ENCODE measurements at regions not wholly inside any gene's neighbourhood (a gene's known extent, or its start where the extent isn't known, plus 50 kb on each side); places are given as distances from the start of the nearest gene placed in this dataset.
"Not testable (repeated sequence)": the region's sequence is repeated elsewhere in the genome, so short reads cannot be mapped to it uniquely, and the experiment has no call there.

- DNase-seq (ENCODE audit: low spot score) (no peak), ATAC-seq (no peak)
- intact Hi-C loops (cut with DNase I): loop anchor here (10.0 kb wide), 1 partner anchor 147 kb away; no protein-coding TSS in a partner anchor
Observed at GRCh38 chr9:108417312-108417711, 438.5 kb downstream of the ACTL7B start.

- DNase-seq (ENCODE audit: low spot score) (no peak), ATAC-seq (no peak)
- intact Hi-C loops (cut with DNase I): loop anchor here (10.0 kb wide), 1 partner anchor 148 kb away; no protein-coding TSS in a partner anchor
Observed at GRCh38 chr9:108416324-108416723, 439.5 kb downstream of the ACTL7B start.

DNA sequence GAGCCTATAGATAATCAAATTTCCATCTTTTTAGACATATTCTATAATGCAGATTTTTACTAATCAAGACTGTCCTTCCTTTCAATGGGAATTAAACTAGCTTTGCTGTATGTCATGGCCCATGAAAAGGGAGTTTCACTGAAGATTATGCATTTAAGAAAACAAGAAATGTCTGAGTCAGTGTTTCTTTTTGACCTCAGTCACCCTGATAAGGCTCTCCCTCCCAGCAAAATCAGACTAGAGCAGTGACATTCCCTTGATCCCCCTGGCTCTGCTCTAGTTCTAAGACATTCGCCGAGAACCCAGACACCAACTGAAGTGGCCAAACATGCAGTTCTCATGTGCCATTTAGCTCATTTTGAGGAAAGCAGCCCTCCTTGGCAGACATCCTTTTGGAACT lies 442.0 kb downstream of the ACTL7B start:
- intact Hi-C loops (cut with DNase I): loop anchor here (10.0 kb wide), 1 partner anchor 151 kb away; no protein-coding TSS in a partner anchor
- ATAC-seq (no peak), DNase-seq (ENCODE audit: low spot score) (no peak)

DNA sequence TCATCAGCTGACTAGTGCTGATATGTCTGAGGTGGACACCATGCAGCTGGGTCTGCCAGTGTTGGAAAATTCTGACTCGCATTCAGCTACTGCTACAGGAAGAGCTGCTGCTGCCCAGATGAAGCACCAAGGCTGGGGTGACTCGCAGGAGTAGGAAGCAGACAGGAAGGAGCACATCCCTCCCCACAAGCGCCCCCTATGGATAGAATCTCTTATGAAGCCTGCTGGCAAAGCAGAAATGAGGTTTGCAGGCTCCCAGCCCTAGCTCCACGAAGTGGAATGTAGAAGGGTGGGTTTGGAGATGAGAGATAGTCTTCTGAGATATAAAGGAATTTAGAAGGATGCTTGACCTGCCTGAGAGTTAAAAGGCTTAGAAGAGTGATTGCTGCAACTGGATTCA lies 443.0 kb downstream of the ACTL7B start:
- DNase-seq (ENCODE audit: low spot score) (no peak), ATAC-seq (no peak)
- intact Hi-C loops (cut with DNase I): loop anchor here (10.0 kb wide), 1 partner anchor 152 kb away; no protein-coding TSS in a partner anchor

DNA sequence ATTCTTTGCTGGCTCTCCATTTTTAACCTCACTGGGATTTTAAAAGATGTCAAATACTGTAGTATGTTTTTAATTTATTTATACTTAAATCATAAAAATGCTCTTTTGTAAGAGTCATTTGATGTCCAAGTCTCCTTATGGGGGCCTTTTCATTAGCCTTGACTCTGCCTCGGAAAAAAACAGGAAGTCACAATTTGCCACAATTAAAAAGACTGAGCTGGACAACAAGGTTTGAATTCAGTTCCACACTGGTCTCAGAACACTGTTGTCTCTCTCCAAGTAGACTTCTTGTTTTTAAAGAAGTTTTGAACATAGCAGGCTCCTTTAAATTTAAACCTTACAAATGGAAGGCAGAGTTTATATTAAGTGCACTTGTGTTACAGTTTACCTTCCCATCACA lies 444.2 kb downstream of the ACTL7B start:
- DNase-seq (ENCODE audit: low spot score) (no peak), ATAC-seq (no peak)
- intact Hi-C loops (cut with DNase I): loop anchor here (10.0 kb wide), 1 partner anchor 153 kb away; no protein-coding TSS in a partner anchor

GRCh38 chr9:108410161-108410560 lies 445.6 kb downstream of the ACTL7B start:
- intact Hi-C loops (cut with DNase I): loop anchor here (10.0 kb wide), 1 partner anchor 155 kb away; no protein-coding TSS in a partner anchor
- DNase-seq (ENCODE audit: low spot score): no peak
- ATAC-seq: no peak

GRCh38 chr9:108400297-108400696 lies 455.5 kb downstream of the ACTL7B start:
- no peak for DNase-seq (ENCODE audit: low spot score)
- ATAC-seq: no peak
- intact Hi-C loops (cut with DNase I): no loop called here

GRCh38 chr9:108399851-108400250 lies 455.9 kb downstream of the ACTL7B start:
- ATAC-seq (no peak), DNase-seq (ENCODE audit: low spot score) (no peak)
- intact Hi-C loops (cut with DNase I): no loop called here

DNA sequence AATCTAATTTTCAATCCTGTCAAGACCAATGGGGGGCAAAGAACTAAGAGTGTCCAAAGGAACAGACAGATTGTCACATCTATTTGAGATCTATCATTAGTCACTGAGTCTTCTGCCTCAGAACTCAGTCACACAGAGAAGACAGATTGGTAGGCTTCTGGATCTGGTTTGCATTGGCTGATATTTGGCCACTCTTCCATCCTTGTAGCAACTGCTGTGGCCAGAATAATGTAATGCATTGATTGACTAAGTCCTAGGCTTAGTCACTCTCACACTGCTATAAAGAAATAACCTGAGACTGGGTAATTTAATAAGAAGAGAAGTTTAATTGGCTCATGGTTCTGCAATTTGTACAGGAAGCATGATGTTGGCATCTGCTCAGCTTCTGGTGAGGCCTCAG lies 458.5 kb downstream of the ACTL7B start:
- DNase-seq (ENCODE audit: low spot score) (no peak), ATAC-seq (no peak)
- intact Hi-C loops (cut with DNase I): no loop called here

GRCh38 chr9:108396611-108397010 lies 459.2 kb downstream of the ACTL7B start:
- ATAC-seq: no peak
- DNase-seq (ENCODE audit: low spot score): no peak
- intact Hi-C loops (cut with DNase I): no loop called here

GRCh38 chr9:108396193-108396592 lies 459.6 kb downstream of the ACTL7B start:
- no peak for DNase-seq (ENCODE audit: low spot score)
- ATAC-seq: no peak
- intact Hi-C loops (cut with DNase I): no loop called here

DNA sequence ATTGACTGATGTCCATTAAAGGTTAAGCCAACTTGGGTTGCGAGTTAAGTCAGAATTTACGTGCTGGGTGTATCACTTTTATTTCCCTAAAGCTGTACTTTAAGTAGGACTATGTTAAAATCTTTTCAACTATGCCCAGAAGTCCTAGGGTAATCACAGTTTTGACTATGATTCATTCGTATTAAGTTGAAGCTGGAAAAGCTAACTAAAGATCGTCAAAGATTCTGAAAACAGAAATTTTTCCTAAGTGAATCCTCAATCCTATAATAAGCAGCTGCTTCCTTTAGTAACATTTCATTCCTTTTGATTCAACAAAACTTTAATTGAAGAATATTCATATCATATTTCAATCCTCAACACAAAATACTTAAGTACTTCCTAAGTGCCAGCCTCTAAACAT lies 460.4 kb downstream of the ACTL7B start:
- DNase-seq (ENCODE audit: low spot score) (no peak), ATAC-seq (no peak)
- intact Hi-C loops (cut with DNase I): no loop called here

- intact Hi-C loops (cut with DNase I): no loop called here
- DNase-seq (ENCODE audit: low spot score) (no peak), ATAC-seq (no peak)
Observed at GRCh38 chr9:108394726-108395125, 461.1 kb downstream of the ACTL7B start.

DNA sequence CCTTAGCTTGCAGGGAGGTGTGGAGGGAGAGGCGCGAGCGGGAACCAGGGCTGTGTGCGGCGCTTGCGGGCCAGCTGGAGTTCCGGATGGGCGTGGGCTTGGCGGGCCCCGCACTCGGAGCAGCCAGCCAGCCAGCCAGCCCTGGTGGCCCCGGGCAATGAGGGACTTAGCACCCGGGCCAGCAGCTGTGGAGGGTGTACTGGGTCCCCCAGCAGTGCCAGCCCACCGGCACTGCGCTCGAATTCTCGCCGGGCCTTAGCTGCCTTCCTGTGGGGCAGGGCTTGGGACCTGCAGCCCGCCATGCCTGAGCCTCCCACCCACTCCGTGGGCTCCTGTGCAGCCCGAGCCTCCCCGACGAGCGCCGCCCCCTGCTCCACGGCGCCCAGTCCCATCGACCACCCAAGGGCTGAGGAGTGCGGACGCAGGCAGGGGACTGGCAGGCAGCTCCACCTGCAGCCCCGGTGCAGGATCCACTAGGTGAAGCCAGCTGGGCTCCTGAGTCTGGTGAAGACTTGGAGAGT lies 462.2 kb downstream of the ACTL7B start:
- ATAC-seq; DNase-seq (ENCODE audit: low spot score); intact Hi-C loops (cut with DNase I): not testable (repeated sequence)

DNA sequence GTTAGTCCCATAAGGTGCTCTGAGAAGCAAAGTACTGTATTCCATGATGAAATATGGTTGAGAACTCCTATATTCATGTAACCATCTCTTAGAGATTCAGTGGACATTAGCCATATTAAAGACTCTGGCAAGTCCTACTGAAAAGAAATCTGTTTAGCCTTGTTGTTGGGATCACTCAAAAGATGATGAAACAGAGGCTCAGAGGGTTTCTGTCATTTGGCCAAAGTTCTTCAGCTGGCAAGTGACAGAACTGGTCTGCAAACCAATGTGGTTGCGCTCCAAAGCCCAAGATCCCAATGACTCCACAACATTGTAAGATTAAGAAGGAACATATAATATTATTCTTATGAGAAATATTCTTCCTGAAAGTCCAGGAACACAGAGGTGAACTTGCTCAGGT lies 462.9 kb downstream of the ACTL7B start:
- intact Hi-C loops (cut with DNase I): no loop called here
- no peak for ATAC-seq
- no peak for DNase-seq (ENCODE audit: low spot score)

DNA sequence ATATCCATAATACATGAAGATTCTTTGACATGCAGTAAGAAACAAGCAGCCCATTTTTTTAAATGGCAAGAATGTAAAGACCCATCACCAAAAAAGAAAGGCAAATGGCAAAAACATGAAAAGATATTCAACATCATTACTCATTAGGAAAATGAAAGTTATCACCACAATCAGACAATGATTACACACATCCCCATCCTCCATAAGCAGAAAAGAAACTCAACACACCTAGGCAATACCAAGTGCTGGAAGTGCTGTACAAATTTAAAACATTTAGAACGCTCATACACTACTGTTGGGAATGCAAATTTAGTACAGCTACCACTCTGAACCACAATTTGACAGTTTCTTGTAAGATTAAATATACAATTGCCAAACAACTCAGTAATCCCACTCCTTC lies 466.7 kb downstream of the ACTL7B start:
- DNase-seq (ENCODE audit: low spot score) (no peak), ATAC-seq (no peak)
- intact Hi-C loops (cut with DNase I): no loop called here

DNA sequence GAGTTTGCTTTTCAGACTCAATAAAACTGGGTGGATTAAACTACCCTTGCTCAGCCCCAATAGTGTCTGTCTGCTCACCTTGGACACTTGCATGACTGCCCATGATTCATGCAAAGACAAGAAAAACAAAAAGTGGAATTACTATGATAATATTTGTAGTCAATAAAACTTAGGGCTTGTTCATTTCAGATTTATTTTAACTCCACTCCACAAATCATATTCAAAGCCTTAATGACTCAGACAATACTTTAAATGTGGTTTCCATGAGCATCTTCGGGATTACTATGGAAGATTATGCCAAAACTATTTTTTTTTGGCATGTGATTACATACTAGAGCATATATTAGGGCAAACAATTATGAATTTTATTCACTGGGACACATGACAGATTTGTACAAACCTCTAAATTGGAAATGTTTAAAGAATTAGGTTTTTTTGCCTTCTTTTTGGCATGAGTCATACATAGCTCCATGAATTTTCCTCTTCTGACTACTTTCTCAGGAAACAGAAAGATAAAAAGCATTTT lies 468.9 kb downstream of the ACTL7B start:
- ATAC-seq: no peak
- intact Hi-C loops (cut with DNase I): no loop called here
- no peak for DNase-seq (ENCODE audit: low spot score)

DNA sequence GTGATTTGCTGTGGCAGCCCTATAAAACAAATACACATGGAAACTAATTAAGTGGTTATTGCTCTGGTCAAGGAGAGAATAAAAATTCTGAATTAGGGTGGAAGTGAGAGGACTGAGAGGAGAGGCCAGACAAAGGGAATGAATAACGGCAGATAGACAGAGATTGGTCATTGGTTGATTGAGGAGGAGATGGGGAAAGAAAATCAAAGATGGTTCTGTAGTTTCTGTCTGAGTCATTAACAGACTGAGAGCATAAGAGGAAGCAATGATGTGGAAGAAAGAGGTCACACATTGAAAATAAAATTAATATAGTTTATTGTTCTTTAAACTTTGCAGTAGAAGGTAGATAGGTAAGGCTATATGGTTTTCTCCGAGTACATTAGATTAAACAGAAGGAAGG lies 469.8 kb downstream of the ACTL7B start:
- ATAC-seq (no peak), DNase-seq (ENCODE audit: low spot score) (no peak)
- intact Hi-C loops (cut with DNase I): no loop called here

DNA sequence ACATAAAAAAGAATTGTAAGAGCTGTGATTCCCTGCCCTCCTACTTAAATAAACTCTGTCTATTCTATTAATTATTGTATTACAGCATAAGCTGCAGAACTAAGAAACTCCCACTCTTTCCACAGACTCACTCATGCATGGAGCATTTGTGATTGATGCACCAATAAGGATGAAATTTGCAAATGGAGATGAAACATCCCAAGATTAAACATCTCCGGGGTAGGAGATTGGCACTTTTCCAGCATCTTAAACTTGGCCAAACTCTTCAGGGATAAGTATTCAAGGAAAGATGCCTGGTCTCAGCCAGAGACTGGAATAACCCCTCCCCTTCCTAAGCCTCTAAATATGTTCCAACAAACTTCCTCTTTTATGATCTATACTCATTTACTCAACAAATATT lies 472.0 kb downstream of the ACTL7B start:
- no peak for ATAC-seq
- intact Hi-C loops (cut with DNase I): no loop called here
- DNase-seq (ENCODE audit: low spot score): no peak

GRCh38 chr9:108382310-108382709 lies 473.5 kb downstream of the ACTL7B start:
- ATAC-seq: no peak
- no peak for DNase-seq (ENCODE audit: low spot score)
- intact Hi-C loops (cut with DNase I): no loop called here

DNA sequence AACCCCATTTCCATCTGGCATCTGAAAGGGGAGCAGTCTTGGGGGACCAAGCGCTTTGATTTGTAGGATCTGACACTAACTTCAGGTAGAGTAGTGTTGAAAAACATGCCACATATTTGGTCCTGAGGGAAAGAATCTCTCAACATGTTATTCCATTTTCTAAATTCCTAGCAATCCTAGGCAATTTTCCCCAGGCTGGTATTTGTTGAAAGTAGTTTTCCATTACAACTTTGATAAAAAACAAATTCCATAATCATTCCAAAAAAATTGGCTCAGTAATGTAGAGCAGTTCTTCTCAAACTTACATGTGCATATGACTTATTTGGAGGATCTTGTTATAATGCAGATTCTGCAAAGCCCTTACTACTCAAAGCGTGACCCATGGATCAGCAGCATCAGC lies 477.9 kb downstream of the ACTL7B start:
- ATAC-seq (no peak), DNase-seq (ENCODE audit: low spot score) (no peak)
- intact Hi-C loops (cut with DNase I): no loop called here
